Breast epithelium (tissue), 4 donors: ENCODE measurements at regions not wholly inside any gene's neighbourhood (a gene's known extent, or its start where the extent isn't known, plus 50 kb on each side); places are given as distances from the start of the nearest gene placed in this dataset.

Experiments used
- DNase-seq, 2 donors: peaks; one replicate each; pipeline ENCODE4 v3.0.0-alpha.2; 2019; ENCODE audit warnings: low spot score in 2 of 2
- H3K27ac ChIP-seq, 2 donors: fragments of 200-600 bp; sonication (generic) in 1 of 2; one replicate each; pipeline ENCODE4 v1.5.1; 2016 to 2019; ENCODE audit warnings: mild to moderate bottlenecking in 1 of 2
- H3K27me3 ChIP-seq, 2 donors: fragments of 200-600 bp; sonication (generic) in 1 of 2; one replicate each; pipeline versions ENCODE4 v1.5.1 to v1.6.0; 2017 to 2019; ENCODE audit warnings: control low read depth in 1 of 2, mild to moderate bottlenecking in 1 of 2
- H3K36me3 ChIP-seq: fragments of 200-600 bp; one replicate; pipeline ENCODE4 v1.5.1; 2019
- H3K4me1 ChIP-seq, 2 donors: fragments of 200-600 bp; sonication (generic); one replicate each; pipeline ENCODE4 v1.5.1; 2016 to 2019; ENCODE audit warnings: control low read depth in 1 of 2
- H3K4me3 ChIP-seq, 3 donors: fragments of 200-600 bp; sonication (generic); 1 replicate in 2 of 3; 2 replicates in 1 of 3; pipeline ENCODE4 v1.5.1; 2016 to 2019; ENCODE audit warnings: mild to moderate bottlenecking in 3 of 3, moderate library complexity in 2 of 3
- H3K9me3 ChIP-seq, 2 donors: fragments of 200-600 bp; sonication (generic) in 1 of 2; one replicate each; pipeline ENCODE4 v1.5.1; 2016 to 2019; ENCODE audit warnings: control low read depth in 1 of 2
- CTCF ChIP-seq, 3 donors: fragments of 450-650 bp; IDR thresholded peaks; one replicate each; pipeline ENCODE4 v1.5.1; 2016 to 2017; ENCODE audit warnings: antibody characterized with exemption in 3 of 3, mild to moderate bottlenecking in 3 of 3, moderate library complexity in 3 of 3
- POLR2A ChIP-seq: fragments of 450-650 bp; IDR thresholded peaks from one replicate; pipeline ENCODE4 v1.6.1; 2016; ENCODE audit warnings: antibody characterized with exemption, mild to moderate bottlenecking, moderate library complexity
- POLR2AphosphoS5 ChIP-seq, 3 donors: sonication (generic); formaldehyde crosslinking; IDR thresholded peaks; one replicate each; pipeline ENCODE4 v1.6.1; 2017; ENCODE audit warnings: antibody characterized with exemption in 3 of 3
- intact Hi-C: fragments of 100-400 bp; cut with DNase I; formaldehyde crosslinking; loops from one replicate; pipeline ENCODE4 v1.15.1; 2023; ENCODE audit warnings: low total_unique reads

GRCh38 chr16:56013962-56014552 is 138.9 kb upstream of the CES5A start:
- intact Hi-C loops, result loop anchor here (5.0 kb wide), 1 partner anchor 552 kb away; no protein-coding TSS in a partner anchor
- H3K36me3 ChIP-seq, result no peaks in the 10 kb centered on the region
- no peak overlapping the region for H3K4me3 ChIP-seq
- H3K9me3 ChIP-seq, result no peaks in the 10 kb centered on the region
- no peak for DNase-seq
- H3K4me1 ChIP-seq, result no peaks in the 10 kb centered on the region
- H3K27ac ChIP-seq, result no peak overlapping the region
- peaks cover 0 to 17% of the 10 kb centered on the region in 2 donors for H3K27me3 ChIP-seq
- no peak for TF ChIP-seq CTCF (IDR thresholded peaks at IDR 0.05)
- TF ChIP-seq POLR2A, result no peak
- TF ChIP-seq POLR2AphosphoS5 (IDR thresholded peaks at IDR 0.05), result no peak

- intact Hi-C loops, result loop anchor here (5.0 kb wide), 1 partner anchor 550 kb away; no protein-coding TSS in a partner anchor
- TF ChIP-seq POLR2A, result no peak
- TF ChIP-seq POLR2AphosphoS5 (IDR thresholded peaks at IDR 0.05), result no peak
- TF ChIP-seq CTCF (IDR thresholded peaks at IDR 0.05), result no peak
Measured at GRCh38 chr16:56012482-56012811, 137.3 kb upstream of the CES5A start.

GRCh38 chr16:56011808-56012481 is 136.8 kb upstream of the CES5A start:
- no peak for TF ChIP-seq CTCF (IDR thresholded peaks at IDR 0.05)
- no peak for TF ChIP-seq POLR2AphosphoS5 (IDR thresholded peaks at IDR 0.05)
- TF ChIP-seq POLR2A, result no peak
- Histone ChIP-seq H3K9me3 (no peaks in the 10 kb centered on the region), H3K36me3 (no peaks in the 10 kb centered on the region), H3K4me3 (no peak overlapping the region), H3K27ac (no peak overlapping the region), H3K27me3 (peaks cover 0 to 17% of the 10 kb centered on the region in 2 donors), H3K4me1 (no peaks in the 10 kb centered on the region)
- intact Hi-C loops, result loop anchor here (5.0 kb wide), 1 partner anchor 550 kb away; no protein-coding TSS in a partner anchor
- no peak for DNase-seq

More at GRCh38 chr16:56012482-56012811, 137.3 kb upstream of the CES5A start:
- Histone ChIP-seq H3K4me1 (no peaks in the 10 kb centered on the region), H3K27me3 (peaks cover 0 to 17% of the 10 kb centered on the region in 2 donors), H3K36me3 (no peaks in the 10 kb centered on the region), H3K27ac (no peak overlapping the region), H3K9me3 (no peaks in the 10 kb centered on the region), H3K4me3 (no peak overlapping the region)
- DNase-seq, result no peak

- intact Hi-C loops, result no loop called here
- Histone ChIP-seq H3K27ac (no peak overlapping the region), H3K4me3 (no peak overlapping the region), H3K27me3 (no peaks in the 10 kb centered on the region), H3K36me3 (no peaks in the 10 kb centered on the region), H3K9me3 (no peaks in the 10 kb centered on the region), H3K4me1 (no peaks in the 10 kb centered on the region)
- TF ChIP-seq POLR2A (no peak), POLR2AphosphoS5 (IDR thresholded peaks at IDR 0.05) (no peak), CTCF (IDR thresholded peaks at IDR 0.05) (no peak)
- no peak for DNase-seq
Measured at GRCh38 chr16:56005958-56006357, 130.8 kb upstream of the CES5A start.

- H3K36me3 ChIP-seq, result no peaks in the 10 kb centered on the region
- H3K27me3 ChIP-seq, result no peaks in the 10 kb centered on the region
- no peak for TF ChIP-seq CTCF (IDR thresholded peaks at IDR 0.05)
- no peak for TF ChIP-seq POLR2AphosphoS5 (IDR thresholded peaks at IDR 0.05)
- TF ChIP-seq POLR2A, result no peak
- H3K4me3 ChIP-seq, result no peak overlapping the region
- intact Hi-C loops, result no loop called here
- H3K27ac ChIP-seq, result no peak overlapping the region
- peaks cover 0 to 18% of the 10 kb centered on the region in 2 donors for H3K9me3 ChIP-seq
- H3K4me1 ChIP-seq, result no peaks in the 10 kb centered on the region
- DNase-seq, result no peak
Measured at GRCh38 chr16:55999683-56000082, 124.5 kb upstream of the CES5A start.
